Heart left ventricle (tissue), 16 donors: ENCODE measurements at regions not wholly inside any gene's neighbourhood (a gene's known extent, or its start where the extent isn't known, plus 50 kb on each side); places are given as distances from the start of the nearest gene placed in this dataset.

Experiments
- ATAC-seq, 4 donors: fragments of 200-7000 bp; cut with Tn5 transposase; one replicate each; pipeline ENCODE4 v1.9.1; 2020 to 2022; ENCODE audit warnings: moderate library complexity in 4 of 4, mild to moderate bottlenecking in 3 of 4, moderate number of reproducible peaks in 1 of 4
- DNase-seq, 5 donors: peaks; one replicate each; pipeline ENCODE4 v3.0.0-alpha.2; 2020
- H3K27ac ChIP-seq, 12 donors: fragments of 200-600 bp; sonication (generic) in 4 of 12; one replicate each; pipeline versions ENCODE4 v1.5.0 to v1.8.0; 2016 to 2022; ENCODE audit warnings: mild to moderate bottlenecking in 2 of 12
- H3K27me3 ChIP-seq, 9 donors: fragments of 200-600 bp; sonication (generic) in 2 of 9; one replicate each; pipeline versions ENCODE4 v1.5.1 to v1.8.0; 2016 to 2022; ENCODE audit warnings: mild to moderate bottlenecking in 3 of 9
- H3K36me3 ChIP-seq, 9 donors: fragments of 200-600 bp; sonication (generic) in 2 of 9; one replicate each; pipeline versions ENCODE4 v1.5.0 to v1.8.0; 2018 to 2022; ENCODE audit warnings: mild to moderate bottlenecking in 2 of 9
- H3K4me1 ChIP-seq, 12 donors: fragments of 200-600 bp; sonication (generic) in 4 of 12; one replicate each; pipeline versions ENCODE4 v1.5.0 to v1.8.0; 2016 to 2022; ENCODE audit warnings: mild to moderate bottlenecking in 3 of 12
- H3K4me3 ChIP-seq, 12 donors: fragments of 200-600 bp; sonication (generic) in 4 of 12; one replicate each; pipeline versions ENCODE4 v1.5.0 to v1.8.0; 2017 to 2022; ENCODE audit warnings: mild to moderate bottlenecking in 9 of 12, moderate library complexity in 4 of 12
- H3K9me3 ChIP-seq, 12 donors: fragments of 200-600 bp; sonication (generic) in 4 of 12; one replicate each; pipeline versions ENCODE4 v1.5.0 to v1.8.0; 2016 to 2022; ENCODE audit warnings: mild to moderate bottlenecking in 1 of 12
- CTCF ChIP-seq, 12 donors: fragments of 200-600 bp; sonication (generic) in 4 of 12; IDR thresholded peaks; one replicate each; pipeline versions ENCODE4 v1.5.0 to v1.8.0; 2018 to 2022; ENCODE audit warnings: antibody characterized with exemption in 12 of 12, mild to moderate bottlenecking in 5 of 12
- POLR2A ChIP-seq, 2 donors: fragments of 450-650 bp; IDR thresholded peaks; one replicate each; pipeline ENCODE4 v1.6.1; 2017; ENCODE audit warnings: antibody characterized with exemption in 2 of 2, mild to moderate bottlenecking in 2 of 2, moderate library complexity in 2 of 2
- WGBS, 4 donors: extraction: QIAGEN DNeasy Blood & Tissue Kit in 2 of 4; methylation state at CpG; one replicate each; pipeline versions ENCODE4 v1.1.5 to v1.1.7; 2013 to 2018; 5-methylcytosine and 5-hydroxymethylcytosine counted together
- intact Hi-C, 10 donors: fragments of 100-400 bp; cut with DNase I; formaldehyde crosslinking; loops; one replicate each; pipeline versions ENCODE4 v1.11.1 to v1.14.2; 2022
- donor health status: ischemic (EF 13 %, LVEDD 7.1; RV severe dilation, severe dysfunction).
- donor health status: healthy with polysubstance abuse.
- donor health status: DM: no; HTN: yes; CAD: no.
- donor health status: DM: no; HTN: no; CAD: no.
- donor health status: ischemic (EF 25% LVEDD 6.9; RV normal size, moderate dysfunction).
- donor health status: ischemic (EF 25% LVEDD 5.7; RV mildly dilated, moderate dysfunction).
- donor health status: healthy.
- donor health status: DM: yes; HTN: yes; CAD: no.
- donor health status: ischemic (EF 35%, LVEDD 5.7; RV mildly dilated, moderate dysfunction).
- donor health status: nonischemic (EF 11% LVEDD 7.7; RV severe dilation, severe dysfunction).
- donor health status: DM: yes; HTN: yes; CAD: no.
- donor health status: PGD.
- donor health status: ischemic (EF 29% LVEDD 5.4; RV normal size, mild dysfunction).
- donor health status: nonischemic (EF 23%, LVEDD 6.1; RV moderate dilation, normal function).

GRCh38 chr6:67642582-67642981, 992.5 kb upstream of the ADGRB3 start:
- TF ChIP-seq CTCF (IDR thresholded peaks at IDR 0.05) = no peak
- TF ChIP-seq POLR2A (IDR thresholded peaks at IDR 0.05) = no peak
- Histone ChIP-seq H3K27ac (no peak overlapping the region), H3K4me1 (no peaks in the 10 kb centered on the region), H3K4me3 (no peak overlapping the region), H3K36me3 (no peaks in the 10 kb centered on the region), H3K27me3 (no peaks in the 10 kb centered on the region), H3K9me3 (no peaks in the 10 kb centered on the region)
- DNase-seq (no peak), ATAC-seq (no peak)
- 44 to 93% (median 73%) methylated on average over 1 of the region's 1 CpG for WGBS, 4 donors
- intact Hi-C loops = no loop called here

DNA sequence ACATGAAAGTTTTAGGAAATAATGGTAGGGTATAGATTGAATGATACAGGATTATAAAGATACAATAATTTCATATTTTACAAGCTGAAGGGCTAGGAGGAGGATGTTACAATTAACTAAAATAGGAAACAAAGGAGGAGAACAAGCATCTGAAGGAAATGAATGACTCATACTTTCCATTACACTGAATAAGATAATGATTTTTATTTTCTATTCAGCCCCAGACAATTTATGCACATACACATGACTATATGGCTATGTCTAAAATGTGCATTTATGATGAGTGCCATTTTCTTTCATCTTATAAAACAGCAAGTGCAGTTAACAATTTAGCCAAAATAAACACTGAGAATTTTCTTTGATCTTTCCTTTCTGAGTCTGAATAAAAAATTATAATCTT, 994.6 kb upstream of the ADGRB3 start:
- no peaks in the 10 kb centered on the region for H3K36me3 ChIP-seq
- H3K9me3 ChIP-seq = no peaks in the 10 kb centered on the region
- H3K27me3 ChIP-seq = no peaks in the 10 kb centered on the region
- H3K27ac ChIP-seq = no peak overlapping the region
- no peak overlapping the region for H3K4me3 ChIP-seq
- intact Hi-C loops = no loop called here
- no peak for DNase-seq
- ATAC-seq = no peak
- no peaks in the 10 kb centered on the region for H3K4me1 ChIP-seq
- TF ChIP-seq POLR2A (IDR thresholded peaks at IDR 0.05) (no peak), CTCF (IDR thresholded peaks at IDR 0.05) (no peak)

- H3K36me3 ChIP-seq = no peaks in the 10 kb centered on the region
- ATAC-seq (peak in 1 of 4 donors; percentile 57), DNase-seq (no peak)
Measured at GRCh38 chr6:67639161-67639560, 995.9 kb upstream of the ADGRB3 start.

DNA sequence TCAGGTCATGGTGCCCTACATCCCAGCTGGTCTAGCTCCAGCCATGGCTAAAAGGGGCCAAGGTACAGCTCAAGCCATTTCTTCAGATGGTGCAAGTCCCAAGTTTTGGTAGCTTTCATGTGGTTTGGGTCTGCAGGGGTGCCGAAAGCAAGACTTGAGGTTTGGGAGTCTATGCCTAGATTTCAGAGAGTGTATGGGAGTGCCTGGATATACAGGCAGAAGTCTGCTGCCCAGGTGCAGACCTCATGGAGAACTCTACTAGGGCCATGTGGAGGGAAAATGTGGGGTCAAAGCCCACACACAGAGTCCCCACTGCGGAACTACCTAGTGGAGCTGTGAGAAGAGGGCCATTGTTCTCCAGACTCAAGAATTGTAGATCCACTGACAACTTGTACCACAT, 1000.9 kb upstream of the ADGRB3 start:
- Histone ChIP-seq H3K27me3 (no peaks in the 10 kb centered on the region), H3K9me3 (peaks cover 0 to 7% (median 0%) of the 10 kb centered on the region in 12 donors), H3K4me1 (no peaks in the 10 kb centered on the region), H3K27ac (no peak overlapping the region), H3K36me3 (no peaks in the 10 kb centered on the region), H3K4me3 (no peak overlapping the region)
- TF ChIP-seq CTCF (IDR thresholded peaks at IDR 0.05) = no peak
- TF ChIP-seq POLR2A (IDR thresholded peaks at IDR 0.05) = no peak
- intact Hi-C loops = no loop called here
- ATAC-seq (no peak), DNase-seq (no peak)
- 90 to 96% (median 93%) methylated on average over 2 of the region's 2 CpGs for WGBS, 4 donors

More at GRCh38 chr6:67639161-67639560, 995.9 kb upstream of the ADGRB3 start:
- H3K4me1 ChIP-seq = no peaks in the 10 kb centered on the region
- H3K27me3 ChIP-seq = no peaks in the 10 kb centered on the region
- H3K9me3 ChIP-seq = peaks cover 0 to 5% (median 0%) of the 10 kb centered on the region in 12 donors
- no peak overlapping the region for H3K27ac ChIP-seq
- TF ChIP-seq CTCF (IDR thresholded peaks at IDR 0.05) (no peak), POLR2A (IDR thresholded peaks at IDR 0.05) (no peak)
- no peak overlapping the region for H3K4me3 ChIP-seq
- intact Hi-C loops = no loop called here
